ENCODE measurements at regions not wholly inside any gene's neighbourhood (a gene's known extent, or its start where the extent isn't known, plus 50 kb on each side); places are given as distances from the start of the nearest gene placed in this dataset. TPM values are rescaled to one million over a fixed set of nuclear protein-coding genes. Genes with fewer than 3 reads are reported as not detected.

- no peak overlapping the region for H2AFZ ChIP-seq (ENCODE audit: insufficient read depth, low read depth, low read length, poor library complexity, severe bottlenecking)
- no peak overlapping the region for H3K27ac ChIP-seq (ENCODE audit: low read length in 2 of 2)
- no peak overlapping the region for H3K4me3 Mint-ChIP-seq
- H3K4me2 ChIP-seq (replicated peaks; ENCODE audit: low read depth, low read length, poor library complexity, severe bottlenecking) = no peak overlapping the region
- ATAC-seq (ENCODE audit: low read depth) (no peak), DNase-seq (no peak)
- H3K4me3 ChIP-seq (ENCODE audit: control extremely low read depth in 1 of 5, extremely low read depth in 1 of 5, insufficient read depth in 1 of 5, low read depth in 2 of 5, low read length in 4 of 5) = no peak overlapping the region
- H3K79me2 ChIP-seq (ENCODE audit: control insufficient read depth, insufficient read depth, low read length) = no peaks in the 10 kb centered on the region
- H3K27me3 ChIP-seq (replicated peaks in 1 of 4; ENCODE audit: control extremely low read depth in 1 of 4, control insufficient read depth in 3 of 4, insufficient read depth in 4 of 4, low read length in 3 of 4) = no peaks in the 10 kb centered on the region
- POLR2A ChIA-PET = no interaction called here
- H3K27ac Mint-ChIP-seq = no peak overlapping the region
- no peaks in the 10 kb centered on the region for H4K20me1 ChIP-seq (ENCODE audit: control insufficient read depth, insufficient read depth, low read length, poor library complexity, severe bottlenecking)
- CTCF ChIA-PET = no interaction called here
- H3K9ac ChIP-seq (ENCODE audit: low read length) = no peak overlapping the region
- peaks cover 8% of the 10 kb centered on the region for H3K27me3 Mint-ChIP-seq
- H3K36me3 ChIP-seq (replicated peaks in 1 of 2; ENCODE audit: control extremely low read depth in 1 of 2, control insufficient read depth in 1 of 2, extremely low read depth in 1 of 2, insufficient read depth in 2 of 2, low read length in 1 of 2) = no peaks in the 10 kb centered on the region
- intact Hi-C loops (cut with micrococcal nuclease) = no loop called here
- no peaks in the 10 kb centered on the region for H3K4me1 ChIP-seq (ENCODE audit: control insufficient read depth in 2 of 2, insufficient read depth in 2 of 2, low read length in 2 of 2)
- no peaks in the 10 kb centered on the region for H3K4me1 Mint-ChIP-seq
- no peak for TF ChIP-seq CTCF (IDR thresholded peaks at IDR 0.05)
- TF ChIP-seq EZH2 (IDR thresholded peaks at IDR 0.05; ENCODE audit: borderline replicate concordance, insufficient read depth, low read depth, low read length, poor library complexity, severe bottlenecking) = no peak
- H3K9me3 Mint-ChIP-seq (ENCODE audit: insufficient read depth) = peaks cover 4% of the 10 kb centered on the region
- H3K9me3 ChIP-seq (ENCODE audit: control extremely low read depth in 1 of 3, control insufficient read depth in 2 of 3, insufficient read depth in 1 of 3, low read length in 2 of 3) = peaks cover 0 to 2% (median 0%) of the 10 kb centered on the region in 3 donors
Observed at GRCh38 chr5:17163221-17163620, 54.2 kb upstream of the BASP1 start.

- H3K4me3 ChIP-seq (ENCODE audit: control extremely low read depth in 1 of 5, extremely low read depth in 1 of 5, insufficient read depth in 1 of 5, low read depth in 2 of 5, low read length in 4 of 5) = no peak overlapping the region
- H3K79me2 ChIP-seq (ENCODE audit: control insufficient read depth, insufficient read depth, low read length) = no peaks in the 10 kb centered on the region
- H4K20me1 ChIP-seq (ENCODE audit: control insufficient read depth, insufficient read depth, low read length, poor library complexity, severe bottlenecking) = no peaks in the 10 kb centered on the region
- H3K4me1 ChIP-seq (ENCODE audit: control insufficient read depth in 2 of 2, insufficient read depth in 2 of 2, low read length in 2 of 2) = no peaks in the 10 kb centered on the region
- ChIA-PET CTCF (no interaction called here), POLR2A (no interaction called here)
- no peaks in the 10 kb centered on the region for H3K27me3 ChIP-seq (replicated peaks in 1 of 4; ENCODE audit: control extremely low read depth in 1 of 4, control insufficient read depth in 3 of 4, insufficient read depth in 4 of 4, low read length in 3 of 4)
- Mint-ChIP-seq H3K27ac (no peak overlapping the region), H3K27me3 (peaks cover 14% of the 10 kb centered on the region), H3K4me1 (no peaks in the 10 kb centered on the region), H3K4me3 (no peak overlapping the region), H3K9me3 (ENCODE audit: insufficient read depth) (peaks cover 3% of the 10 kb centered on the region)
- ATAC-seq (ENCODE audit: low read depth) (no peak), DNase-seq (no peak)
- TF ChIP-seq CTCF (IDR thresholded peaks at IDR 0.05) (no peak), EZH2 (IDR thresholded peaks at IDR 0.05; ENCODE audit: borderline replicate concordance, insufficient read depth, low read depth, low read length, poor library complexity, severe bottlenecking) (no peak)
- H3K36me3 ChIP-seq (replicated peaks in 1 of 2; ENCODE audit: control extremely low read depth in 1 of 2, control insufficient read depth in 1 of 2, extremely low read depth in 1 of 2, insufficient read depth in 2 of 2, low read length in 1 of 2) = no peaks in the 10 kb centered on the region
- intact Hi-C loops (cut with micrococcal nuclease) = no loop called here
- H3K27ac ChIP-seq (ENCODE audit: low read length in 2 of 2) = no peak overlapping the region
- WGBS (ENCODE audit: insufficient coverage) = 92% methylated on average over 3 of the region's 4 CpGs
- H3K4me2 ChIP-seq (replicated peaks; ENCODE audit: low read depth, low read length, poor library complexity, severe bottlenecking) = no peak overlapping the region
- H2AFZ ChIP-seq (ENCODE audit: insufficient read depth, low read depth, low read length, poor library complexity, severe bottlenecking) = no peak overlapping the region
- H3K9ac ChIP-seq (ENCODE audit: low read length) = no peak overlapping the region
- no peaks in the 10 kb centered on the region for H3K9me3 ChIP-seq (ENCODE audit: control extremely low read depth in 1 of 3, control insufficient read depth in 2 of 3, insufficient read depth in 1 of 3, low read length in 2 of 3)
Observed at GRCh38 chr5:17167171-17167891, 50.1 kb upstream of the BASP1 start.

Small RNAs in the stretch of these regions (small RNA-seq; reads per million reads assigned to genes)
- gene RF00019 (ENCODE audit: insufficient read length, low read depth, low replicate concordance) = not detected
- gene RNA5SP180 (ENCODE audit: insufficient read length, low read depth, low replicate concordance) = not detected
